Mucosa of descending colon (tissue), 3 donors: ENCODE measurements at regions not wholly inside any gene's neighbourhood (a gene's known extent, or its start where the extent isn't known, plus 50 kb on each side); places are given as distances from the start of the nearest gene placed in this dataset.

Source experiments
- ATAC-seq: fragments of 200-7000 bp; cut with Tn5 transposase; one replicate; pipeline ENCODE4 v1.9.1; 2020; ENCODE audit warnings: mild to moderate bottlenecking, moderate library complexity
- DNase-seq, 3 donors: peaks; one replicate each; pipeline ENCODE4 v3.0.0-alpha.2; 2020
- H3K36me3 ChIP-seq: fragments of 200-600 bp; one replicate; pipeline ENCODE4 v1.8.0; 2021; ENCODE audit warnings: low read depth, mild to moderate bottlenecking
- H3K4me1 ChIP-seq: fragments of 200-600 bp; one replicate; pipeline ENCODE4 v1.8.0; 2021; ENCODE audit warnings: low read depth, mild to moderate bottlenecking
- H3K4me3 ChIP-seq: fragments of 200-600 bp; one replicate; pipeline ENCODE4 v1.8.0; 2021; ENCODE audit warnings: mild to moderate bottlenecking
- H3K9me3 ChIP-seq: fragments of 200-600 bp; one replicate; pipeline ENCODE4 v1.8.0; 2021; ENCODE audit warnings: mild to moderate bottlenecking
- intact Hi-C, 2 donors: fragments of 100-400 bp; cut with DNase I in 1 of 2; cut with micrococcal nuclease in 1 of 2; formaldehyde crosslinking; loops; one replicate each; pipeline versions ENCODE4 v1.11.0 to v1.11.1; 2022; cut with DNase I, micrococcal nuclease
- TF ChIP-seq, protein P1 (sequence below): fragments of 200-600 bp; IDR thresholded peaks from one replicate; pipeline ENCODE4 v1.8.0; 2022; ENCODE audit warnings: antibody characterized with exemption, mild to moderate bottlenecking
- donor health status: DM: no; HTN: no; CAD: no; lungs with moderate emphysema.
- donor health status: DM: no; HTN: no; CAD: no.
- donor health status: DM: no; HTN: yes; CAD: no.

DNA sequence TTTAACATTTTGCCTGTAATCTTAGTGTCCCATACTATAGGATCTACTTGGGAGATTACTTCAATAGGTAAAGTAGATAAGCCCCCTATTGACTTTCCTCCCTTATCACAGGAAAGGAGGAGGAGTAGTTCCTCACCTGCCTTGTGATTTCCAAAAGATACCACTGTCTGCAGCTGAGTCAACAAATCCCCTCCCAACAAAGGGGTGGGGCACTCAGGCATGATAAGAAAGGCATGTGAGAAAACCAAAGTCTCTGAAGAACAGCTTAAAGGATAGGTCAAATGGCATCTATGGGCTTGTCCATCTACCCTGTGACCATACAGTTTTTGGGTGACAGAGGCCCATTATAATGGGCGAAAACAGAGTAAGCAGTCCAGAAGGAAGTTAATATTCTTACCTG is 71.3 kb upstream of the WNT7A start:
- TF ChIP-seq, protein P1, sequence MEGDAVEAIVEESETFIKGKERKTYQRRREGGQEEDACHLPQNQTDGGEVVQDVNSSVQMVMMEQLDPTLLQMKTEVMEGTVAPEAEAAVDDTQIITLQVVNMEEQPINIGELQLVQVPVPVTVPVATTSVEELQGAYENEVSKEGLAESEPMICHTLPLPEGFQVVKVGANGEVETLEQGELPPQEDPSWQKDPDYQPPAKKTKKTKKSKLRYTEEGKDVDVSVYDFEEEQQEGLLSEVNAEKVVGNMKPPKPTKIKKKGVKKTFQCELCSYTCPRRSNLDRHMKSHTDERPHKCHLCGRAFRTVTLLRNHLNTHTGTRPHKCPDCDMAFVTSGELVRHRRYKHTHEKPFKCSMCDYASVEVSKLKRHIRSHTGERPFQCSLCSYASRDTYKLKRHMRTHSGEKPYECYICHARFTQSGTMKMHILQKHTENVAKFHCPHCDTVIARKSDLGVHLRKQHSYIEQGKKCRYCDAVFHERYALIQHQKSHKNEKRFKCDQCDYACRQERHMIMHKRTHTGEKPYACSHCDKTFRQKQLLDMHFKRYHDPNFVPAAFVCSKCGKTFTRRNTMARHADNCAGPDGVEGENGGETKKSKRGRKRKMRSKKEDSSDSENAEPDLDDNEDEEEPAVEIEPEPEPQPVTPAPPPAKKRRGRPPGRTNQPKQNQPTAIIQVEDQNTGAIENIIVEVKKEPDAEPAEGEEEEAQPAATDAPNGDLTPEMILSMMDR = no peak
- no peaks in the 10 kb centered on the region for H3K36me3 ChIP-seq
- H3K4me3 ChIP-seq = no peak overlapping the region
- ATAC-seq = peak; percentile 68
- H3K4me1 ChIP-seq = no peaks in the 10 kb centered on the region
- intact Hi-C loops = no loop called here
- H3K9me3 ChIP-seq = no peaks in the 10 kb centered on the region
- DNase-seq = peak in 1 of 3 donors; percentile 47

DNA sequence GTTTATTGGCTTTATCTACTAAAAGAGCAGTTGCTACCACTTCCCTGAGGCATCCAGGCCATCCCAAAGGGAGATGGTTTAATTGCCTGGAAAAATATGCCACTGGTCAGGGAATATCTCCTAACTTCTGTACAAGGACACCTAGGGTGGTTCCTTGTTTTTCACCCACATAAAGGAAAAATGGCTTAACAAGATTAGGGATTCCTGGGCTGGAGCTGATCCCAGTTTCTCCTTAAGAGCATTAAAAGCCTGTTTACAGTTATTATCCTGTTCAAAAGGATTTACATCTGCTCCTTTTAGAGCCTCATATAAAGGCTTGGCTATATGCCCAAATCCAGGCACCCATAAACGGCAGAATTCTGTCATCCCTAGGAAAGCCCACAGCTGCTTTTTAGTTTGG is 70.2 kb upstream of the WNT7A start:
- DNase-seq (peak in 1 of 3 donors; percentile 6), ATAC-seq (peak; percentile 34)
- Histone ChIP-seq H3K9me3 (no peaks in the 10 kb centered on the region), H3K4me3 (no peak overlapping the region), H3K4me1 (no peaks in the 10 kb centered on the region), H3K36me3 (no peaks in the 10 kb centered on the region)
- intact Hi-C loops = no loop called here
- TF ChIP-seq, protein P1 = no peak

DNA sequence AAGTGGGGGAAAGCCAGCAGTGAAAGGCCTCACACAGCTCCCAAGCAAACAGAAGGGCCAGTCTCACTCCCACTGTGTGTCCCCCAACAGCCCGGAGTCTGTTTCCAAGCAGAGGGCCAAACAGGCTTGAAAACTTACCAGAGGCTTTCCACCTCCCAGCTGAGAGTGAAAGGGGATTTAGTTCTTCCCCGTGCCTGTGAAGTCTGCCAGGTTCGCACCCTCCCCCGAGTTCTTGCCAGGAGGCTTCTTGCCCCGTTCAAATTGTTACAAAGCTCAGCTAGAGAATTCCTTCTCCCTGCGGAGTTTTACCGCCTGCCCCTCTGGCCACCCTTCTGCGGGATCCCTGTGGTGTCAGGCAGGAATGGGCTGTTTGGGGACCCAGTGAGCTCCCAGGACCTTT is 68.0 kb upstream of the WNT7A start:
- no peak overlapping the region for H3K4me3 ChIP-seq
- intact Hi-C loops = no loop called here
- H3K9me3 ChIP-seq = peaks cover 7% of the 10 kb centered on the region
- TF ChIP-seq, protein P1 = no peak
- DNase-seq (no peak), ATAC-seq (no peak)
- no peaks in the 10 kb centered on the region for H3K36me3 ChIP-seq
- no peaks in the 10 kb centered on the region for H3K4me1 ChIP-seq

DNA sequence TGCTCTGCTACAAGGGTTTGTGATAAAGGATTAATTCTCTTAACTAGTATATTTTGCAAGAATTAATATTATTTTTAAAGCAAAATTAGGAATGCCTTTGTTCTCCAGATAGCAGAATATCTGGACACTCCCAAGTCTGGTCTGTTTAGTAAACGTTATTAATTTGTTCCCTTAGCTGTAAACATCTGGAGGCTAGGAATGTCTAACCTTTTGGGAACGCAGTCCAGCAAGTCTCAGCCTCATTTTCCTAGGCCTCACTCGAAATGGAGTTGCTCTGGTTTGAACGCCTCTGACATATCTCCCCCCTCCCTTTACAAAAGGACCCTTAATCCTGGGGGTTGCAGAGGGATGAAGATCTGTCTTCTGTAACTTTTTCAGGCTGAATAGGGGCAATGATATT is 59.3 kb upstream of the WNT7A start:
- DNase-seq (no peak), ATAC-seq (no peak)
- TF ChIP-seq, protein P1 = no peak
- H3K9me3 ChIP-seq = peaks cover 7% of the 10 kb centered on the region
- H3K4me1 ChIP-seq = no peaks in the 10 kb centered on the region
- H3K4me3 ChIP-seq = no peak overlapping the region
- intact Hi-C loops = no loop called here
- no peaks in the 10 kb centered on the region for H3K36me3 ChIP-seq

DNA sequence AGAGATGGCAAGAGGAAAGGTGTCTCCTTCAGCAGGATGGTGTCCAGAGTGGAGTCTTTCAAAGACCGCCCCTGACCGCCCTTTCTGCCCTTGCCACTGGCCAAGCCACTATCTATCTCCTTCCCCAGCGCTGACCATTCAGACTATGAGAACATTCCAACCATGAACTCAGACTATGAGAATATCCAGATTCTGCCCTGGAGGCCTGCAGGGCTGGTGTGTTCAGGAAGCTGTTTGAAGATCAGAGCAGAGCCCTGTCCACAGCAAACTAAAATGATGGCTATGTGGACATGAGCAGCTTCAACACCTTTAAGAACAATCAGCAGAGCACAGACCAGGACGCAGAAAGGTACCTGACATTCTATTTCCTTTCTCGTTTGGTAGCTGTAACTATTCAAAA is 57.3 kb upstream of the WNT7A start:
- Histone ChIP-seq H3K4me3 (no peak overlapping the region), H3K36me3 (no peaks in the 10 kb centered on the region), H3K9me3 (no peaks in the 10 kb centered on the region), H3K4me1 (no peaks in the 10 kb centered on the region)
- intact Hi-C loops = no loop called here
- TF ChIP-seq, protein P1 = no peak
- no peak for DNase-seq
- no peak for ATAC-seq

DNA sequence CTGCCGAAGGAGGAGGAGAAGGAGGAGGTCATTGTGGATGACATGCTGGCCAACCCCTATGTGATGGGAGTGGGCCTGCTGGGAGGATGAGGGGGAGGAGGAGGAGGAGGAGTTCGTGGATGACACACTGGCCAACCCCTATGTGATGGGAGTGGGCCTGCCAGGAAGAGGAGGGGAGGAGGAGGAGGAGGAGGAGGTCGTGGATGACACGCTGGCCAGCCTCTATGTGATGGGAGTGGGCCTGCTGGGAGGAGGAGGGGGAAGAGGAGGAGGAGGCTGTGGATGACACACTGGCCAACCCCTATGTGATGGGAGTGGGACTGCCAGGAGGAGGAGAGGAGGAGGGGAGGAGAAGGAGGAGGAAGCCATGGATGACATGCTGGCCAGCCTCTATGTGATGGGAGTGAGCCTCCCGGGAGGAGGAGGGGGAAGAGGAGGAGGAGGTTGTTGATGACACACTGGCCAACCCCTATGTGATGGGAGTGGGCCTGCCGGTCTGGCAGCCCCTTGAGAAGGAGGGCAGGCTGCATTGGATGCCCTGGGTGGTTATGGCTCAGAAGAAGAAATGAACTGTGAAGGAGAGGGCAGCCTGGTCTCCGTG is 55.7 kb upstream of the WNT7A start:
- ATAC-seq (no peak), DNase-seq (no peak)
- H3K4me1 ChIP-seq = no peaks in the 10 kb centered on the region
- TF ChIP-seq, protein P1 = no peak
- H3K9me3 ChIP-seq = no peaks in the 10 kb centered on the region
- no peaks in the 10 kb centered on the region for H3K36me3 ChIP-seq
- no peak overlapping the region for H3K4me3 ChIP-seq
- intact Hi-C loops = no loop called here
